Astrocyte (in vitro differentiated cells and primary cell): ENCODE measurements at regions not wholly inside any gene's neighbourhood (a gene's known extent, or its start where the extent isn't known, plus 50 kb on each side); places are given as distances from the start of the nearest gene placed in this dataset.

Experiments
- DNase-seq: peaks from one replicate; pipeline ENCODE4 v3.0.0-alpha.2; 2010; ENCODE audit warnings: low read depth
- FAIRE-seq: peaks from 2 replicates; lab custom pipeline; 2011; peaks lifted over from hg19 to GRCh38; lab: Jason Lieb, UNC
- H2AFZ ChIP-seq: 2 replicates; pipeline ENCODE4 v1.6.0; 2012; ENCODE audit warnings: low read depth, low read length, inconsistent platforms
- H3K27ac ChIP-seq: 2 replicates; pipeline ENCODE4 v1.5.1; 2011; ENCODE audit warnings: low read depth, low read length, inconsistent platforms
- H3K27me3 ChIP-seq: 2 replicates; pipeline ENCODE4 v1.6.0; 2011; ENCODE audit warnings: low read length, inconsistent platforms; ENCODE audit not compliant: insufficient read depth
- H3K36me3 ChIP-seq: 2 replicates; pipeline ENCODE4 v1.5.1; 2011; ENCODE audit warnings: low read length, inconsistent platforms; ENCODE audit not compliant: insufficient read depth
- H3K4me1 ChIP-seq: 2 replicates; pipeline ENCODE4 v1.5.1; 2011; ENCODE audit warnings: low read length, inconsistent platforms; ENCODE audit not compliant: insufficient read depth
- H3K4me2 ChIP-seq: 2 replicates; pipeline ENCODE4 v1.6.0; 2012; ENCODE audit warnings: low read length, inconsistent platforms
- H3K4me3 ChIP-seq: 2 replicates; pipeline ENCODE4 v1.5.1; 2011; ENCODE audit warnings: low read depth, mild to moderate bottlenecking, low read length, inconsistent platforms; ENCODE audit not compliant: insufficient read depth
- H3K79me2 ChIP-seq: 2 replicates; pipeline ENCODE4 v1.6.0; 2012; ENCODE audit warnings: mild to moderate bottlenecking, low read length, inconsistent platforms; ENCODE audit not compliant: insufficient read depth
- H3K9ac ChIP-seq: 2 replicates; pipeline ENCODE4 v1.6.0; 2012; ENCODE audit warnings: mild to moderate bottlenecking, low read length, inconsistent platforms
- H3K9me3 ChIP-seq: 2 replicates; pipeline ENCODE4 v1.5.1; 2012; ENCODE audit warnings: low read depth, mild to moderate bottlenecking, low read length, inconsistent platforms; ENCODE audit not compliant: insufficient read depth
- H4K20me1 ChIP-seq: 2 replicates; pipeline ENCODE4 v1.6.0; 2012; ENCODE audit warnings: low read length, inconsistent platforms; ENCODE audit not compliant: insufficient read depth
- H3K27ac Mint-ChIP-seq: one replicate; pipeline ENCODE4 v1.8.0; 2021; ENCODE audit warnings: mild to moderate bottlenecking, mixed read lengths; ENCODE audit not compliant: unreplicated experiment
- H3K27me3 Mint-ChIP-seq: one replicate; pipeline ENCODE4 v1.8.0; 2021; ENCODE audit warnings: low read depth, mixed read lengths; ENCODE audit not compliant: unreplicated experiment
- H3K36me3 Mint-ChIP-seq: one replicate; pipeline ENCODE4 v1.8.0; 2021; ENCODE audit warnings: low read depth, mixed read lengths; ENCODE audit not compliant: unreplicated experiment
- H3K4me1 Mint-ChIP-seq: one replicate; pipeline ENCODE4 v1.8.0; 2021; ENCODE audit warnings: low read depth, mixed read lengths; ENCODE audit not compliant: unreplicated experiment
- H3K4me3 Mint-ChIP-seq: one replicate; pipeline ENCODE4 v1.8.0; 2021; ENCODE audit warnings: mild to moderate bottlenecking, moderate library complexity, mixed read lengths; ENCODE audit not compliant: unreplicated experiment
- H3K9me3 Mint-ChIP-seq: one replicate; pipeline ENCODE4 v1.8.0; 2021; ENCODE audit warnings: mild to moderate bottlenecking, mixed read lengths; ENCODE audit not compliant: unreplicated experiment
- CTCF ChIP-seq: IDR thresholded peaks from 2 replicates; pipeline ENCODE4 v1.5.1; 2011; ENCODE audit warnings: low read depth, mild to moderate bottlenecking, inconsistent platforms, low read length, moderate library complexity; ENCODE audit not compliant: insufficient read depth
- EZH2 ChIP-seq: IDR thresholded peaks from 2 replicates; pipeline ENCODE4 v1.6.1; 2012; ENCODE audit warnings: mild to moderate bottlenecking, low read length, inconsistent platforms; ENCODE audit not compliant: insufficient read depth

- Mint-ChIP-seq H3K36me3 (no peaks in the 10 kb centered on the region), H3K4me3 (no peak overlapping the region), H3K27me3 (no peaks in the 10 kb centered on the region), H3K27ac (no peak overlapping the region), H3K9me3 (no peaks in the 10 kb centered on the region), H3K4me1 (peaks cover 13% of the 10 kb centered on the region)
- H3K9ac ChIP-seq: no peak overlapping the region
- no peak for TF ChIP-seq EZH2
- TF ChIP-seq CTCF: no peak
- H3K9me3 ChIP-seq: no peaks in the 10 kb centered on the region
- H3K4me3 ChIP-seq: no peak overlapping the region
- no peaks in the 10 kb centered on the region for H3K79me2 ChIP-seq
- no peak for DNase-seq
- H4K20me1 ChIP-seq: no peaks in the 10 kb centered on the region
- FAIRE-seq: no peak
- no peak overlapping the region for H3K4me2 ChIP-seq
- no peaks in the 10 kb centered on the region for H3K27me3 ChIP-seq
- no peak overlapping the region for H3K27ac ChIP-seq
- no peaks in the 10 kb centered on the region for H3K4me1 ChIP-seq
- H2AFZ ChIP-seq: no peak overlapping the region
- H3K36me3 ChIP-seq: no peaks in the 10 kb centered on the region
Observed at GRCh38 chr3:140832883-140833282, 108.8 kb upstream of the SLC25A36 start.

DNA sequence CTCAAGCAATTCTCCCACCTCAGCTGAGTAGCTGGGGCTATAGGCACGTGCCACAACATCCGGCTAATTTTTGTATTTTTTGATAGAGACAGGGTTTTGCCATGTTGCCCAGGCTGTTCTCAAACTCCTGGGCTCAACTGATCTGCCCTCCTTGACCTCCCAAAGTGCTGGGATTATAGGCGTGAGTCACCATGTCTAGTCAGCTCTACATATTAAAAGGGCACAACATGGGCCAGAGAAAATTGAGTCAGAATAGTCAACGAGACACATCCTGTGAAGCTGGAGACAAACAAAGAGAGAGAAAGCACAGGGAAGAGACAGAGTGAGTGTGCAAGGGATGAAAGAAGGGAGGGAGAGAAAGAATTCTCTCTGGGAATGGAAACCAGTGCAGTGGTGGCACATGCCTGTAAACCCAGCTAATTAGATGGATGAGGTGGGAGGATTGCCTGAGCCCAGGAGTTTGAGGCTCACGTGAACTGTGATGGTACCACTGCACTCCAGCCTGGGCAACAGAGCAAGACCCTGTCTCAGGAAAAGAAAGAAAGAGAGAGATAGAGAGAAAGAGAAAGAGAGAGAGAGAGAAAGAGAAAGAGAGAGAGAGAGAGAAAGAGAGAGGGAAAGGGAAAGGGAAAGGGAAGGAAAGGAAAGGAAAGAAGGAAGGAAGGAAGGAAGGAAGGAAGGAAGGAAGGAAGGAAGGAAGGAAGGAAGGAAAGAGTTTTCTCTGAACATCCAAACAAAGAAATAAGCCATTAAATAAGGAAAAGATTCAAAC is 107.2 kb upstream of the SLC25A36 start:
- Mint-ChIP-seq H3K4me1 (peaks cover 11% of the 10 kb centered on the region), H3K27me3 (no peaks in the 10 kb centered on the region), H3K36me3 (no peaks in the 10 kb centered on the region), H3K9me3 (no peaks in the 10 kb centered on the region), H3K4me3 (peak overlapping the region; percentile 17), H3K27ac (peak overlapping the region; percentile 86)
- H2AFZ ChIP-seq: no peak overlapping the region
- FAIRE-seq (no peak), DNase-seq (peak; percentile 10)
- no peaks in the 10 kb centered on the region for H3K4me1 ChIP-seq
- H4K20me1 ChIP-seq: no peaks in the 10 kb centered on the region
- H3K9ac ChIP-seq: no peak overlapping the region
- H3K27ac ChIP-seq: no peak overlapping the region
- H3K27me3 ChIP-seq: no peaks in the 10 kb centered on the region
- no peaks in the 10 kb centered on the region for H3K9me3 ChIP-seq
- no peak overlapping the region for H3K4me3 ChIP-seq
- no peaks in the 10 kb centered on the region for H3K36me3 ChIP-seq
- H3K4me2 ChIP-seq: peak overlapping the region; percentile 17
- no peak for TF ChIP-seq CTCF
- H3K79me2 ChIP-seq: no peaks in the 10 kb centered on the region

DNA sequence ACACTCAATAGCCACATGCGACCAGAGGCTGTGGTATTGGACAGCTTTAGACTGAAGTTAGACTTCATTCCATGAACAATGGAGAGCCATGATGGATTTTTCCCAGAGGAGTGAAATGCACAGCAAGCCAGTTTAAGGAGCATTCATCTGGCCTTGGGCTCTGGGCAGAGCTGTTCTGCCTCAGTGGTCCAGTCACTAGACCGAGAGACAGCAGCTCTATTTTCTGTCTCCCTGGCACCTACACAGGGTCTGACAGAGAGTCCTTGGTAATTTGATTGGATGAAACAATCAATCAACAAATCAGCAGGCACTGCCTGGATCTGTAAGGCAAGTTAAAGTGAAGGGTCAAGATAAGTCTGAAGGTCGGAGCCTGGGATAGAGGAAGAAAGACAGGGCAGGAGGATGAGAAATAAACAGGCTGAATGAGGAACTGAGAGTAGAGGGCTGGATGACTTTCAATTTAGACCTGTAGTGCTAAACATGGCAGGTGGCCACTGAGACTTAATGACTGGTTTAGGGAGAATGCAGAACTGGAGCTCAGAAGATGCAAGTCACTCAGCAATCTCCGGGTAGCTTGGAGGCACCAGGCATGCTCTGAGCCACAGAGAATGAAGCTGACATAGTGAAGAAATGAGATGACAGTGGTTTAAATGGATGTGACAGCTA is 98.5 kb upstream of the SLC25A36 start:
- H3K36me3 Mint-ChIP-seq: no peaks in the 10 kb centered on the region
- H3K27ac ChIP-seq: no peak overlapping the region
- H3K27ac Mint-ChIP-seq: no peak overlapping the region
- no peaks in the 10 kb centered on the region for H3K36me3 ChIP-seq
- no peak overlapping the region for H3K4me3 Mint-ChIP-seq
- no peaks in the 10 kb centered on the region for H3K9me3 ChIP-seq
- H3K4me1 ChIP-seq: no peaks in the 10 kb centered on the region
- H3K4me1 Mint-ChIP-seq: peaks cover 7% of the 10 kb centered on the region
- no peaks in the 10 kb centered on the region for H3K27me3 ChIP-seq
- H2AFZ ChIP-seq: no peak overlapping the region
- H3K9me3 Mint-ChIP-seq: no peaks in the 10 kb centered on the region
- FAIRE-seq (no peak), DNase-seq (no peak)
- no peak overlapping the region for H3K4me3 ChIP-seq
- no peaks in the 10 kb centered on the region for H3K79me2 ChIP-seq
- peaks cover 6% of the 10 kb centered on the region for H3K27me3 Mint-ChIP-seq
- no peak overlapping the region for H3K9ac ChIP-seq
- no peak for TF ChIP-seq CTCF
- no peaks in the 10 kb centered on the region for H4K20me1 ChIP-seq
- no peak overlapping the region for H3K4me2 ChIP-seq
